Embryonic facial prominence (tissue), 1 donor: ENCODE measurements at regions not wholly inside any gene's neighbourhood (a gene's known extent, or its start where the extent isn't known, plus 50 kb on each side); places are given as distances from the start of the nearest gene placed in this dataset.

ENCODE experiments used
- DNase-seq: peaks from one replicate; pipeline ENCODE4 v3.0.0-alpha.2; 2016; ENCODE audit errors: extremely low spot score

DNA sequence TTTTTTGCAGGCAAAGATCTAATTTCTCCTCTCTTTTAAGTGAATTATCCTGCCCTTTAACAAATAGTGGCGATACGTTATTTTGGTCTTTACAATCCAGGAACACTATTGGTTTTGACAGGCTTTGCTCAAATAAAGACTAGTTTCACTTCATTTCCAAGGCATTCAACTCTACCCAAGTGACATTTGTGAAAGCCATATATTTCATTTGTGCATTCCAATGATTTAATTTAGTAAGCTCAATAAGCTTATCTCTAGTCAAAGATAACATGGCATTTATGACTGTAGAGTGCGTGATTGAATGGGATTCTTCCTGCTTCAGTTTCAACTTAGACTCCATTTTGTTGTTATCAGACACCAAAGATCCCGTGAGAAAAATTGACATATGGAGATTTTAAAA, 959.8 kb downstream of the ADGRL3 start:
- no peak for DNase-seq

GRCh38 chr4:62159306-62159705, 959.2 kb downstream of the ADGRL3 start:
- no peak for DNase-seq

GRCh38 chr4:62156205-62156604, 956.1 kb downstream of the ADGRL3 start:
- no peak for DNase-seq

DNA sequence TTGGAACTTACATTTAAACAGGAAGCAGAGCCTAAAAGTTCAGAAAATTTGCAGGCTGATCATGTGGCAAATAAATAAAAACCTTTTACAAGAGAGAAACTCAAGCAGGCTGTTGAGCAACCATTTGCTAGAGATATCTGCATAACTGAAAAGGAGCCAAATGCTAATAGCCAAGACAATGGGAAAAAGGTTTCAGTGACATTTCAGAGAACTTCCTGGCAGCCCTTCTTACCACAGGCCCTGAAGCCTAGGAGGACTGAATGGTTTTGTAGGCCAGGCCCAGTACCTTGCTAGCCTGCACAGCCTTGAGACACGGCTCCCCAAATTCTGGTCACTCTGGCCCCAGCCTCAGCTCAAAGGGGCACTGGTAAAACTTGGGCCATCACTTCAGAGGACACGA, 945.1 kb downstream of the ADGRL3 start:
- DNase-seq = no peak

DNA sequence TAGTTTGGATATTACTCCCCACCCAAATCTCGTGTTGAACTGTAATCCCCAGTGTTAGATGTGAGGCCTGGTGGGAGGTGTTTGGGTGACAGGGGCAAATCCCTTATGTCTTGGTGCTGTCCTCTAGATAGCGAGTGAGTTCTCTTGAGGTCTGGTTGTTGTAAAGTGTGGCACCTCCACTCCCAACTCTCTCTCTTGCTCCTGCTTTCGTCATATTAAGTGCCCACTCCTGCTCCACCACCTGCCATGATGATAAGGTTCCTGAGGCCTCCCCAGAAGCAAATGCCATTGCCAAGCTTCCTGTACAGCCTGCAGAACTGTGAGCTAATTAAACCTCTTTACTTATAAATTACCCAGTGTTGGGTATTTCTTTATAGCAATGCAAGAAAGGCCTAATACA, 944.3 kb downstream of the ADGRL3 start:
- DNase-seq = no peak

GRCh38 chr4:62135565-62136156, 935.5 kb downstream of the ADGRL3 start:
- DNase-seq = no peak

DNA sequence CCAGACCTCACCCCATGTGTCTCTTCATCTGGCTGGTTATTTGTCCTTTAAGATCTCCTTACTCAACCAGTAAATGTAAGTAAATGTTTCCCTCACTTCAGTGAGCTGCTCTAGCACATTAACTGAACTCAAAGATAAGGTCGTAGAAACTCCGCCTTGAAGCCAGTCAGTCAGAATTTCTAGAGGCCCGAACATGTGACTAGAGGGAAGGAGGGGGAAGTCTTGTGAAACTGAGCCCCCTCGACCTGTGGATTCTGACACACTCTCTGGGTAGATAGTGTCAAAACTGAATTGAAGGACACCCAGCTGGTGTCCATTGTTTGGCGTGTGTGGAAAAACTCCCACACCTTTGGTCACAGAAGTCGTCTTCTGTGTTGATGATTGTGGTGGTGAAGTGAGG, 933.9 kb downstream of the ADGRL3 start:
- no peak for DNase-seq

DNA sequence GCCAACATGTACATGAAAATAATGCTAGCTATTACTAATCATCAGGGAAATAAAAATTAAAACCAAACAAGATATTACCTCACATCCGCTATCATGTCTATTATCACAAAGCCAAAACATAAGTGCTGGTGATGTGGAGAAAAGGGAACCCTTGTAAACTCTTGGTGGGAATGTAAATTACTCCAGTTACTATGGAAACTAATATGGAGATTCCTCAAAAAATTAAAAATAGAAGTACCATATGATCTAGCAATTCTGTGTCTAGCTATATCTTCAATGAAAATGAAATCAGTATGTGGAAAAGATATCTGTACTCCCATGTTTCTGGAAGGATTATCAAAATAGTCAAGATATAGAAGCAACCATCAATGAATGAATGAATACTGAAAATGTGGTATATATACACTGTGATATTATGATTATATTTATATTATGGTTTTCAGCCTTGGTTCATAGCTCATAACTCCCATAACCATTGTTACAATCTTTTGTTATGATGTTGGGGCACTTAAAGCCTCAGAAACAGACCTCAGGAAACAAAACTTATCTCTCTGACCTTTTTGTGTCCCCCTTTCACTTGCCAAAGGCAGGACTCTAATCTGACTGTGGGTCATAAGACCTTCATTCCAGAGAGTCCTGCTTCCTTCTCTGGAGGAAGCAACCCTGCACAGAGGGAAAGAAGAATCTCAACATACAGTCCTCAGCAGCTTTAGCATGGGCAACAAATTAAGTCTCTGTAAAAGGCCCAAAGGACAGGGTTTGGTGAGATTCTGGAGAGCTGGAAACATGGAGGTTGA, 933.2 kb downstream of the ADGRL3 start:
- no peak for DNase-seq

DNA sequence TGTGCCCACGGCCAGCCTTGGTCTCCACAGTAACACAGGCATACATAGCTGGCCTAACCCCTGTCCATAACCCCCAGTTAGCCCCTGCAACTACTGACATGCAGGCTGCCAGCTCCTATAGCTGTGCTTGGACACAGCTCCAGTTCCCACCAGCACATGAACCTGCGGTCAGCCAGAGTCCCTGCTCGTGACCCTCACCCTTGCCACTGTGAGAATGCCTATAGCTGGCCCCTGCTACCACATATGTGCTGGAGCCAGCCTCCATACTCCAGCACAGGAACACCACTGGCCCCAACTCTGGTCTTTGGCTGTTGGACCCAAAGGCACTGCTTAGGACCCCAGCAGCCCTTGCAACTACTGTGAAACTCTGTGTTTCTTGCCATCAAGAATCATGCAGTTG, 930.9 kb downstream of the ADGRL3 start:
- no peak for DNase-seq

- no peak for DNase-seq
Measured at GRCh38 chr4:62130637-62131036, 930.5 kb downstream of the ADGRL3 start.

GRCh38 chr4:62130230-62130629, 930.1 kb downstream of the ADGRL3 start:
- DNase-seq = no peak
